Prostate gland (tissue), 2 donors: ENCODE measurements at regions not wholly inside any gene's neighbourhood (a gene's known extent, or its start where the extent isn't known, plus 50 kb on each side); places are given as distances from the start of the nearest gene placed in this dataset.

Experiments used
- CTCF ChIP-seq, 4 experiments: fragments of 200-600 bp in 2 of 4; fragments of 450-650 bp in 2 of 4; sonication (generic) in 2 of 4; IDR thresholded peaks; 1 replicate in 3 of 4; 2 replicates in 1 of 4; pipeline ENCODE4 v1.5.1; 2016 to 2019; ENCODE audit warnings: antibody characterized with exemption in 4 of 4, mild to moderate bottlenecking in 2 of 4, moderate library complexity in 2 of 4
- POLR2AphosphoS5 ChIP-seq: sonication (generic); formaldehyde crosslinking; IDR thresholded peaks from one replicate; pipeline ENCODE4 v1.6.1; 2017; ENCODE audit warnings: antibody characterized with exemption

GRCh38 chr12:115149279-115149678, 465.3 kb upstream of the TBX3 start:
- TF ChIP-seq CTCF (IDR thresholded peaks at IDR 0.05) (no peak), POLR2AphosphoS5 (no peak)
